ENCODE measurements at regions not wholly inside any gene's neighbourhood (a gene's known extent, or its start where the extent isn't known, plus 50 kb on each side); places are given as distances from the start of the nearest gene placed in this dataset.

- no peak for DNase-seq
- 44 to 59% methylated on average over 8 to 9 of the region's 9 CpGs for WGBS, 2 donors (ENCODE audit: low coverage in 1 of 2)
These were observed 81.6 kb downstream of the LLPH start for GRCh38 chr12:66048835-66049537.

DNA sequence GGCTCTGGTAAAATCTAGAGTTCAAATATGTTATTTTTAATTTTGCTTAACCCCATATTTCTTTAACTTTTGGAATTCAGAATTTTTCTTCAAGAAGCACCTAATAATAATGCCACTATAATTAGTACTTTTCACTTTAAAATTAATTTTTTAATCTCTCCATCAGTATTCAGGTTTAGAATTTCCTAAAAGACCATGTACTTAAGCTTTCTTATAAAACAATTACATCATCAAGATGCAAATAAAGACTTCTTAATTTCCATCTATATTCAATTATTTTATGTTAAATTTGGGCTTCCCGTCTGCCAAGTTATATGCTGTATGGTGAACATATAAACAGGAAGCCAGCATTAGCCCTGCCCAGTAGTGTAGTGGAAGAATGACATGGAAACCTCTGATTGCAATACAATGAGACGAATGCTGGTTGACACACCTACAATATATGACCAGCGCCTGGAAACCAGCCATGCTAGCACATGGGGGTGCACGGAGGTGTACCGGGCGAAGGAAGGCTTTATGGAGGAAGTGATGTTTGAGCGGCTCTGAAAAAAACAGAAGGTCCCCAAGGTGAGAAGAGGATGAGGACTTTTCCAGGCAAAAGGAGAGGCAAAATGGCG lies 82.2 kb downstream of the LLPH start:
- Histone ChIP-seq H3K36me3 (no peaks in the 10 kb centered on the region), H3K4me3 (no peak overlapping the region), H3K27me3 (peaks cover 4% of the 10 kb centered on the region), H3K4me1 (peaks cover 0 to 5% (median 2%) of the 10 kb centered on the region in 4 donors), H3K27ac (no peak overlapping the region), H3K9me3 (no peaks in the 10 kb centered on the region)
- in situ Hi-C loops (cut with MboI; ENCODE audit: low pct_ligation_motif_present in 1 of 4, low pct_unique_long_range_greater_than_20kb in 1 of 4, low sequenced_read_pairs in 3 of 4): no loop called here
- intact Hi-C loops (cut with DNase I; ENCODE audit: low total_unique reads): no loop called here
- peak; percentile 74 for DNase-seq
- whole genome bisulfite sequencing, 2 donors (ENCODE audit: low coverage in 1 of 2): 14 to 50% methylated on average over 2 to 8 of the region's 8 CpGs
- TF ChIP-seq POLR2AphosphoS5 (IDR thresholded peaks at IDR 0.05): no peak
- TF ChIP-seq CTCF (IDR thresholded peaks at IDR 0.05): no peak
- no peak for TF ChIP-seq EP300 (IDR thresholded peaks at IDR 0.05; ENCODE audit: low read depth)
- no peak for TF ChIP-seq POLR2A (IDR thresholded peaks at IDR 0.05)

More at GRCh38 chr12:66048835-66049537, 81.6 kb downstream of the LLPH start:
- Histone ChIP-seq H3K27ac (no peak overlapping the region), H3K36me3 (no peaks in the 10 kb centered on the region), H3K27me3 (peaks cover 4% of the 10 kb centered on the region), H3K9me3 (no peaks in the 10 kb centered on the region), H3K4me1 (peaks cover 0 to 5% (median 2%) of the 10 kb centered on the region in 4 donors), H3K4me3 (no peak overlapping the region)
- TF ChIP-seq CTCF (IDR thresholded peaks at IDR 0.05): no peak
- no peak for TF ChIP-seq EP300 (IDR thresholded peaks at IDR 0.05; ENCODE audit: low read depth)
- TF ChIP-seq POLR2A (IDR thresholded peaks at IDR 0.05): no peak
- TF ChIP-seq POLR2AphosphoS5 (IDR thresholded peaks at IDR 0.05): no peak
- in situ Hi-C loops (cut with MboI; ENCODE audit: low pct_ligation_motif_present in 1 of 4, low pct_unique_long_range_greater_than_20kb in 1 of 4, low sequenced_read_pairs in 3 of 4) (no loop called here), intact Hi-C loops (cut with DNase I; ENCODE audit: low total_unique reads) (no loop called here)

- no peaks in the 10 kb centered on the region for H3K9me3 ChIP-seq
- in situ Hi-C loops (cut with MboI; ENCODE audit: low pct_ligation_motif_present in 1 of 4, low pct_unique_long_range_greater_than_20kb in 1 of 4, low sequenced_read_pairs in 3 of 4): no loop called here
- DNase-seq: no peak
- intact Hi-C loops (cut with DNase I; ENCODE audit: low total_unique reads): no loop called here
- H3K4me3 ChIP-seq: no peak overlapping the region
- H3K36me3 ChIP-seq: no peaks in the 10 kb centered on the region
- peaks cover 4% of the 10 kb centered on the region for H3K27me3 ChIP-seq
- no peak overlapping the region for H3K27ac ChIP-seq
- TF ChIP-seq POLR2A (IDR thresholded peaks at IDR 0.05) (no peak), POLR2AphosphoS5 (IDR thresholded peaks at IDR 0.05) (no peak), CTCF (IDR thresholded peaks at IDR 0.05) (no peak), EP300 (IDR thresholded peaks at IDR 0.05; ENCODE audit: low read depth) (no peak)
- H3K4me1 ChIP-seq: peaks cover 0 to 5% (median 2%) of the 10 kb centered on the region in 4 donors
- 81 to 83% methylated on average over 1 of the region's 1 CpG for WGBS, 2 donors (ENCODE audit: low coverage in 1 of 2)
These were observed 83.0 kb downstream of the LLPH start for GRCh38 chr12:66047411-66048021.

DNA sequence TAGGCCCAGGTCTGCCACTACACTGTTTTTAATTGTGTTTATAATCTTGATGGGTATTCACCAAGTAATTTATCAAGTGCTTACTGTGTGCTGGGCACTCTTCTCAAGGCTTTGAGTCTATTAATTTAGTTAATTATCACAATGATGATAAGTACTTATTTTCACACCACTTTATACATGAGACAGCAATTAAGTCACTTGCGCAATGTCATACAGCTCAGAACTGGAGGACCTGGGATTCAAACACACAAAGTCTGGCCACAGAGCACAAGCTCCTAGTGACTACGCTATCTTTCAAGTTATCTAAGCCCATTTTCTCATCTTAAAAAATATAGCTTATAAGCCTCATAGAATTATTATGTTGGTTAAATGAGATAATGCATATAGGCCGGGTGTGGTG lies 85.0 kb downstream of the LLPH start:
- Histone ChIP-seq H3K4me1 (peaks cover 0 to 5% (median 2%) of the 10 kb centered on the region in 4 donors), H3K4me3 (no peak overlapping the region), H3K36me3 (no peaks in the 10 kb centered on the region), H3K27ac (no peak overlapping the region), H3K9me3 (no peaks in the 10 kb centered on the region), H3K27me3 (no peaks in the 10 kb centered on the region)
- TF ChIP-seq POLR2A (IDR thresholded peaks at IDR 0.05) (no peak), POLR2AphosphoS5 (IDR thresholded peaks at IDR 0.05) (no peak), CTCF (IDR thresholded peaks at IDR 0.05) (no peak), EP300 (IDR thresholded peaks at IDR 0.05; ENCODE audit: low read depth) (no peak)
- in situ Hi-C loops (cut with MboI; ENCODE audit: low pct_ligation_motif_present in 1 of 4, low pct_unique_long_range_greater_than_20kb in 1 of 4, low sequenced_read_pairs in 3 of 4): no loop called here
- intact Hi-C loops (cut with DNase I; ENCODE audit: low total_unique reads): no loop called here
- WGBS, 2 donors (ENCODE audit: low coverage in 1 of 2): 94 to 96% methylated on average over 3 of the region's 3 CpGs
- DNase-seq: no peak

Data from transverse colon (tissue), 4 donors.